HG02870 (cell line): ENCODE measurements at regions not wholly inside any gene's neighbourhood (a gene's known extent, or its start where the extent isn't known, plus 50 kb on each side); places are given as distances from the start of the nearest gene placed in this dataset.
"Not testable (repeated sequence)": the region's sequence is repeated elsewhere in the genome, so short reads cannot be mapped to it uniquely, and the experiment has no call there.

Source experiments
- ATAC-seq: cut with Tn5 transposase; IDR thresholded peaks from one replicate; pipeline ENCODE4 v1.9.1; 2021; ENCODE audit warnings: mild to moderate bottlenecking, moderate library complexity; ENCODE audit not compliant: unreplicated experiment

- ATAC-seq = no peak
Observed at GRCh38 chr21:19197950-19198349, 794.4 kb upstream of the TMPRSS15 start.

GRCh38 chr21:19198801-19199200 lies 795.2 kb upstream of the TMPRSS15 start:
- no peak for ATAC-seq

- ATAC-seq = no peak
Observed at GRCh38 chr21:19218163-19218562, 814.6 kb upstream of the TMPRSS15 start.

- no peak for ATAC-seq
Observed at GRCh38 chr21:19224090-19224489, 820.5 kb upstream of the TMPRSS15 start.

- ATAC-seq = no peak
Observed at GRCh38 chr21:19228226-19228625, 824.6 kb upstream of the TMPRSS15 start.

GRCh38 chr21:19233841-19234240 lies 830.3 kb upstream of the TMPRSS15 start:
- not testable (repeated sequence) for ATAC-seq

GRCh38 chr21:19236209-19236608 lies 832.6 kb upstream of the TMPRSS15 start:
- no peak for ATAC-seq

- ATAC-seq = no peak
Observed at GRCh38 chr21:19237608-19238007, 834.0 kb upstream of the TMPRSS15 start.

- no peak for ATAC-seq
Observed at GRCh38 chr21:19239696-19240095, 836.1 kb upstream of the TMPRSS15 start.

- no peak for ATAC-seq
Observed at GRCh38 chr21:19244502-19245187, 841.1 kb upstream of the TMPRSS15 start.

- ATAC-seq = no peak
Observed at GRCh38 chr21:19245188-19245580, 841.6 kb upstream of the TMPRSS15 start.

- no peak for ATAC-seq
Observed at GRCh38 chr21:19246018-19246417, 842.4 kb upstream of the TMPRSS15 start.

- no peak for ATAC-seq
Observed at GRCh38 chr21:19256934-19257660, 853.5 kb upstream of the TMPRSS15 start.

- no peak for ATAC-seq
Observed at GRCh38 chr21:19261731-19262376, 858.3 kb upstream of the TMPRSS15 start.

GRCh38 chr21:19266636-19267035 lies 863.1 kb upstream of the TMPRSS15 start:
- ATAC-seq = no peak

- ATAC-seq = no peak
Observed at GRCh38 chr21:19268686-19269085, 865.1 kb upstream of the TMPRSS15 start.

- ATAC-seq = no peak
Observed at GRCh38 chr21:19275065-19275464, 871.5 kb upstream of the TMPRSS15 start.

- ATAC-seq = no peak
Observed at GRCh38 chr21:19276665-19277064, 873.1 kb upstream of the TMPRSS15 start.

- ATAC-seq = no peak
Observed at GRCh38 chr21:19286876-19287275, 883.3 kb upstream of the TMPRSS15 start.

- ATAC-seq = no peak
Observed at GRCh38 chr21:19290328-19290727, 886.7 kb upstream of the TMPRSS15 start.

- ATAC-seq = no peak
Observed at GRCh38 chr21:19320291-19320690, 916.7 kb upstream of the TMPRSS15 start.

- no peak for ATAC-seq
Observed at GRCh38 chr21:19321688-19322087, 918.1 kb upstream of the TMPRSS15 start.
